ENCODE measurements at regions not wholly inside any gene's neighbourhood (a gene's known extent, or its start where the extent isn't known, plus 50 kb on each side); places are given as distances from the start of the nearest gene placed in this dataset.

DNA sequence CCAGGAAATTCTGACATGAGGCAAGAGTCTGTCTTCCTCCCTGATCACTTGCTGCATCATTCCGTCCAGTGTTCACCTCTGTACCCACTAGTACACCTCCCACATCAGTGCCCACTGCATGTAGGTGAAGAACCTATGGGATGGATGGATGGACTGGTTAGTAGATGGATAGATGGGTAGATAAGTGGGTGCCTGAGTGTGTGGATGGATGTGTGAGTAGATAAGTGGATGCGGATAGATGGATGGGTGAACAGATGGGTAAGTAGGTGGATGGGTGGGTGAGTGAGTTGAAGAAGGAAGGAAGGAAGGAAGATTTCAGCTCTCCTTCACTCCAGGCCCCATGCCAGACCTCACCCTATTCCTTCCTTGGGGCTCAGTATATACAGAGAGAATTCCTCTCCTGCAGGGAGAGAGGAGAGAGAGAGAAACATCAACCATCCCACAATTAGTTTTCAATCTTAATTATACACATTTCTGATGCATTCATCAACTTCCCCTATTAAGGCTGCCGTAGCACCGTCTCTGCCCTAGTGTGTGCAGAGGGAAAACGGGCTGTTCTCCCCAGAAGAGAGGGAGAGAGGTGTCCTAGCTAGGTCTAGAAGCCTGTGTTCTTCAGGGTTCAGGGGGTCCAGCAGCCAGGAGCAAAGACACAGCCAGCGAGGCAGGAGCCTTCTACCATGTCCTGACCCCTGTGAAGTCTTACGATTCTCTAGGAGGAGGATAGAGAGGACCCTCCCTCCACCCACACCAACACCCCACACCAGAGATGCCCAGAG lies 125.3 kb downstream of the BUD13 start:
- no peak for TF ChIP-seq POLR2A (IDR thresholded peaks at IDR 0.05)
- TF ChIP-seq, protein P1, sequence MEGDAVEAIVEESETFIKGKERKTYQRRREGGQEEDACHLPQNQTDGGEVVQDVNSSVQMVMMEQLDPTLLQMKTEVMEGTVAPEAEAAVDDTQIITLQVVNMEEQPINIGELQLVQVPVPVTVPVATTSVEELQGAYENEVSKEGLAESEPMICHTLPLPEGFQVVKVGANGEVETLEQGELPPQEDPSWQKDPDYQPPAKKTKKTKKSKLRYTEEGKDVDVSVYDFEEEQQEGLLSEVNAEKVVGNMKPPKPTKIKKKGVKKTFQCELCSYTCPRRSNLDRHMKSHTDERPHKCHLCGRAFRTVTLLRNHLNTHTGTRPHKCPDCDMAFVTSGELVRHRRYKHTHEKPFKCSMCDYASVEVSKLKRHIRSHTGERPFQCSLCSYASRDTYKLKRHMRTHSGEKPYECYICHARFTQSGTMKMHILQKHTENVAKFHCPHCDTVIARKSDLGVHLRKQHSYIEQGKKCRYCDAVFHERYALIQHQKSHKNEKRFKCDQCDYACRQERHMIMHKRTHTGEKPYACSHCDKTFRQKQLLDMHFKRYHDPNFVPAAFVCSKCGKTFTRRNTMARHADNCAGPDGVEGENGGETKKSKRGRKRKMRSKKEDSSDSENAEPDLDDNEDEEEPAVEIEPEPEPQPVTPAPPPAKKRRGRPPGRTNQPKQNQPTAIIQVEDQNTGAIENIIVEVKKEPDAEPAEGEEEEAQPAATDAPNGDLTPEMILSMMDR (IDR thresholded peaks at IDR 0.05): no peak
